ENCODE measurements at regions not wholly inside any gene's neighbourhood (a gene's known extent, or its start where the extent isn't known, plus 50 kb on each side); places are given as distances from the start of the nearest gene placed in this dataset.

- TF ChIP-seq ZBTB8A (tag by site-specific recombination; IDR thresholded peaks at IDR 0.05) (no peak), ZNF394 (tag by site-specific recombination; IDR thresholded peaks at IDR 0.05; ENCODE audit: borderline replicate concordance) (no peak), CTCF (tag by site-specific recombination; IDR thresholded peaks at IDR 0.05) (no peak)
Measured at GRCh38 chr7:115864082-115864481, 166.5 kb downstream of the TFEC start.
